GM23338 (cell line): ENCODE measurements at regions not wholly inside any gene's neighbourhood (a gene's known extent, or its start where the extent isn't known, plus 50 kb on each side); places are given as distances from the start of the nearest gene placed in this dataset.

Experiments used
- ATAC-seq: fragments of 200-7000 bp; cut with Tn5 transposase; 3 replicates; pipeline ENCODE4 v1.9.1; 2020
- DNase-seq: peaks from one replicate; pipeline ENCODE4 v3.0.0-alpha.2; 2015; ENCODE audit warnings: low spot score
- H2AFZ ChIP-seq: fragments of 200-600 bp; sonication (generic); 2 replicates; pipeline ENCODE4 v1.8.0; 2016; ENCODE audit warnings: antibody characterized with exemption, mild to moderate bottlenecking, moderate library complexity
- H3F3A ChIP-seq: fragments of 200-600 bp; sonication (generic); replicated peaks from 2 replicates; pipeline ENCODE4 v1.8.0; 2017; ENCODE audit warnings: antibody characterized with exemption, mixed run types, low read depth
- H3K27ac ChIP-seq: fragments of 200-600 bp; sonication (generic); 2 replicates; pipeline ENCODE4 v1.6.1; 2016; ENCODE audit warnings: low read depth
- H3K27me3 ChIP-seq: fragments of 200-600 bp; sonication (generic); 2 replicates; pipeline ENCODE4 v1.8.0; 2016; ENCODE audit warnings: mild to moderate bottlenecking, mixed run types, moderate library complexity; ENCODE audit not compliant: insufficient read depth
- H3K36me3 ChIP-seq: fragments of 200-600 bp; sonication (generic); 2 replicates; pipeline ENCODE4 v1.8.0; 2016; ENCODE audit warnings: mild to moderate bottlenecking; ENCODE audit not compliant: insufficient read depth
- H3K4me1 ChIP-seq: fragments of 200-600 bp; sonication (generic); 2 replicates; pipeline ENCODE4 v1.8.0; 2016; ENCODE audit warnings: mild to moderate bottlenecking, moderate library complexity; ENCODE audit not compliant: insufficient read depth
- H3K4me2 ChIP-seq: fragments of 200-600 bp; sonication (generic); 2 replicates; pipeline ENCODE4 v1.7.1; 2017; ENCODE audit warnings: mixed run types
- H3K4me3 ChIP-seq: fragments of 200-600 bp; sonication (generic); 2 replicates; pipeline ENCODE4 v1.6.1; 2016; ENCODE audit warnings: mixed run types
- H3K79me2 ChIP-seq: fragments of 200-600 bp; sonication (generic); replicated peaks from 2 replicates; pipeline ENCODE4 v1.8.0; 2017; ENCODE audit warnings: mild to moderate bottlenecking; ENCODE audit not compliant: insufficient read depth
- H3K9me2 ChIP-seq: fragments of 200-600 bp; sonication (generic); 2 replicates; pipeline ENCODE4 v1.8.0; 2017; ENCODE audit not compliant: insufficient read depth
- H4K20me1 ChIP-seq: fragments of 200-600 bp; sonication (generic); replicated peaks from 2 replicates; pipeline ENCODE4 v1.8.0; 2017; ENCODE audit warnings: mild to moderate bottlenecking; ENCODE audit not compliant: insufficient read depth
- H3K27ac Mint-ChIP-seq: 2 replicates; pipeline ENCODE4 v1.8.0; 2020; ENCODE audit warnings: inconsistent platforms, mild to moderate bottlenecking, moderate library complexity, mixed read lengths
- H3K27me3 Mint-ChIP-seq: 3 replicates; pipeline ENCODE4 v1.8.0; 2022; ENCODE audit warnings: low read depth, mild to moderate bottlenecking, moderate library complexity, mixed read lengths, inconsistent platforms; ENCODE audit not compliant: insufficient read depth, poor library complexity
- H3K36me3 Mint-ChIP-seq: 3 replicates; pipeline ENCODE4 v1.8.0; 2021; ENCODE audit warnings: low read depth, mild to moderate bottlenecking, inconsistent platforms, moderate library complexity, mixed read lengths
- H3K4me1 Mint-ChIP-seq: 3 replicates; pipeline ENCODE4 v1.8.0; 2020; ENCODE audit warnings: mild to moderate bottlenecking, inconsistent platforms, mixed read lengths
- H3K4me3 Mint-ChIP-seq: 3 replicates; pipeline ENCODE4 v1.8.0; 2021; ENCODE audit warnings: moderate library complexity, mild to moderate bottlenecking, inconsistent platforms, mixed read lengths
- H3K9me3 Mint-ChIP-seq: 3 replicates; pipeline ENCODE4 v1.8.0; 2020; ENCODE audit warnings: moderate library complexity, mild to moderate bottlenecking, inconsistent platforms, mixed read lengths
- CREB1 ChIP-seq: fragments of 250-450 bp; sonication (Bioruptor Pico); IDR thresholded peaks from 2 replicates; pipeline ENCODE4 v1.5.0; 2020; ENCODE audit warnings: low read depth, mild to moderate bottlenecking, moderate library complexity
- EZH2phosphoT487 ChIP-seq: fragments of 200-600 bp; sonication (generic); IDR thresholded peaks from one replicate; pipeline ENCODE4 v1.8.1; 2018; ENCODE audit warnings: antibody characterized with exemption; ENCODE audit not compliant: unreplicated experiment
- POLR2AphosphoS5 ChIP-seq: IDR thresholded peaks from 2 replicates; pipeline ENCODE4 v1.6.1; 2016; ENCODE audit warnings: antibody characterized with exemption, low read depth
- STAT1 ChIP-seq: IDR thresholded peaks from one replicate; pipeline ENCODE4 v1.6.1; 2016; ENCODE audit warnings: antibody characterized with exemption; ENCODE audit not compliant: unreplicated experiment
- ZNF114 ChIP-seq: fragments of 250-450 bp; sonication (Bioruptor Pico); IDR thresholded peaks from 2 replicates; pipeline ENCODE4 v1.5.0; 2020; ENCODE audit warnings: mild to moderate bottlenecking, moderate library complexity
- ZNF331 ChIP-seq: fragments of 250-450 bp; sonication (Bioruptor Pico); IDR thresholded peaks from 2 replicates; pipeline ENCODE4 v1.5.0; 2020; ENCODE audit warnings: low read depth, mild to moderate bottlenecking, moderate library complexity
- TF ChIP-seq, protein P1 (sequence below): fragments of 250-450 bp; sonication (Bioruptor Pico); IDR thresholded peaks from 2 replicates; pipeline ENCODE4 v1.5.0; 2020; ENCODE audit warnings: mild to moderate bottlenecking, moderate library complexity
- TF ChIP-seq, protein P2 (sequence below): IDR thresholded peaks from 2 replicates; pipeline ENCODE4 v1.6.1; 2016; ENCODE audit warnings: antibody characterized with exemption

DNA sequence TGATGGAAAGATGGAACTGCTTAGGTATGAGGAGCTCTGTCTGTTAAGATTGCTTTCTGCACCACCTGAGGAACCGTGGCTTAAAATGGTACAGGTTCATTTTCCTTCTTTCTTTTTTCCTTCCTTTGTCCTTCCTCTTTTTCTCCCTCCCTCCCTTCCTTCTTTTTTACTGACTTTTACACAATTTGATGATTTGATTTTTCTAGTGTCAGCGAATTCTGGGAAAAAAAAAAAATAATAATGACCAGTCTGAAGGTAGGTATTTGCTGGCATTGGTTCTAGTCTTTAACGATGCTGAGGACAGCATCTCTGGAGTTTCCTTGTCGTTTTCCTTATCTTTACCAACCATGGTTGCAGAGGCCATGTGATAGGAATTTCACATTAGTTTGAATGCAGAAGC is 613.5 kb downstream of the EDEM1 start:
- Histone ChIP-seq H3K27me3 (no peaks in the 10 kb centered on the region), H3K4me3 (no peak overlapping the region), H3K4me1 (no peaks in the 10 kb centered on the region), H3K79me2 (no peaks in the 10 kb centered on the region), H3K9me2 (no peaks in the 10 kb centered on the region), H3K36me3 (no peaks in the 10 kb centered on the region; the same call in 1 of the 2 replicates), H3K4me2 (no peak overlapping the region), H3F3A (no peaks in the 10 kb centered on the region), H2AFZ (no peak overlapping the region), H4K20me1 (no peaks in the 10 kb centered on the region), H3K27ac (no peak overlapping the region)
- Mint-ChIP-seq H3K27me3 (no peaks in the 10 kb centered on the region), H3K4me3 (no peak overlapping the region), H3K4me1 (no peaks in the 10 kb centered on the region), H3K36me3 (no peaks in the 10 kb centered on the region; the same call in 2 of the 3 replicates), H3K9me3 (peaks cover 70% of the 10 kb centered on the region), H3K27ac (no peak overlapping the region)
- ATAC-seq: no peak
- DNase-seq: no peak
- TF ChIP-seq, protein P1, sequence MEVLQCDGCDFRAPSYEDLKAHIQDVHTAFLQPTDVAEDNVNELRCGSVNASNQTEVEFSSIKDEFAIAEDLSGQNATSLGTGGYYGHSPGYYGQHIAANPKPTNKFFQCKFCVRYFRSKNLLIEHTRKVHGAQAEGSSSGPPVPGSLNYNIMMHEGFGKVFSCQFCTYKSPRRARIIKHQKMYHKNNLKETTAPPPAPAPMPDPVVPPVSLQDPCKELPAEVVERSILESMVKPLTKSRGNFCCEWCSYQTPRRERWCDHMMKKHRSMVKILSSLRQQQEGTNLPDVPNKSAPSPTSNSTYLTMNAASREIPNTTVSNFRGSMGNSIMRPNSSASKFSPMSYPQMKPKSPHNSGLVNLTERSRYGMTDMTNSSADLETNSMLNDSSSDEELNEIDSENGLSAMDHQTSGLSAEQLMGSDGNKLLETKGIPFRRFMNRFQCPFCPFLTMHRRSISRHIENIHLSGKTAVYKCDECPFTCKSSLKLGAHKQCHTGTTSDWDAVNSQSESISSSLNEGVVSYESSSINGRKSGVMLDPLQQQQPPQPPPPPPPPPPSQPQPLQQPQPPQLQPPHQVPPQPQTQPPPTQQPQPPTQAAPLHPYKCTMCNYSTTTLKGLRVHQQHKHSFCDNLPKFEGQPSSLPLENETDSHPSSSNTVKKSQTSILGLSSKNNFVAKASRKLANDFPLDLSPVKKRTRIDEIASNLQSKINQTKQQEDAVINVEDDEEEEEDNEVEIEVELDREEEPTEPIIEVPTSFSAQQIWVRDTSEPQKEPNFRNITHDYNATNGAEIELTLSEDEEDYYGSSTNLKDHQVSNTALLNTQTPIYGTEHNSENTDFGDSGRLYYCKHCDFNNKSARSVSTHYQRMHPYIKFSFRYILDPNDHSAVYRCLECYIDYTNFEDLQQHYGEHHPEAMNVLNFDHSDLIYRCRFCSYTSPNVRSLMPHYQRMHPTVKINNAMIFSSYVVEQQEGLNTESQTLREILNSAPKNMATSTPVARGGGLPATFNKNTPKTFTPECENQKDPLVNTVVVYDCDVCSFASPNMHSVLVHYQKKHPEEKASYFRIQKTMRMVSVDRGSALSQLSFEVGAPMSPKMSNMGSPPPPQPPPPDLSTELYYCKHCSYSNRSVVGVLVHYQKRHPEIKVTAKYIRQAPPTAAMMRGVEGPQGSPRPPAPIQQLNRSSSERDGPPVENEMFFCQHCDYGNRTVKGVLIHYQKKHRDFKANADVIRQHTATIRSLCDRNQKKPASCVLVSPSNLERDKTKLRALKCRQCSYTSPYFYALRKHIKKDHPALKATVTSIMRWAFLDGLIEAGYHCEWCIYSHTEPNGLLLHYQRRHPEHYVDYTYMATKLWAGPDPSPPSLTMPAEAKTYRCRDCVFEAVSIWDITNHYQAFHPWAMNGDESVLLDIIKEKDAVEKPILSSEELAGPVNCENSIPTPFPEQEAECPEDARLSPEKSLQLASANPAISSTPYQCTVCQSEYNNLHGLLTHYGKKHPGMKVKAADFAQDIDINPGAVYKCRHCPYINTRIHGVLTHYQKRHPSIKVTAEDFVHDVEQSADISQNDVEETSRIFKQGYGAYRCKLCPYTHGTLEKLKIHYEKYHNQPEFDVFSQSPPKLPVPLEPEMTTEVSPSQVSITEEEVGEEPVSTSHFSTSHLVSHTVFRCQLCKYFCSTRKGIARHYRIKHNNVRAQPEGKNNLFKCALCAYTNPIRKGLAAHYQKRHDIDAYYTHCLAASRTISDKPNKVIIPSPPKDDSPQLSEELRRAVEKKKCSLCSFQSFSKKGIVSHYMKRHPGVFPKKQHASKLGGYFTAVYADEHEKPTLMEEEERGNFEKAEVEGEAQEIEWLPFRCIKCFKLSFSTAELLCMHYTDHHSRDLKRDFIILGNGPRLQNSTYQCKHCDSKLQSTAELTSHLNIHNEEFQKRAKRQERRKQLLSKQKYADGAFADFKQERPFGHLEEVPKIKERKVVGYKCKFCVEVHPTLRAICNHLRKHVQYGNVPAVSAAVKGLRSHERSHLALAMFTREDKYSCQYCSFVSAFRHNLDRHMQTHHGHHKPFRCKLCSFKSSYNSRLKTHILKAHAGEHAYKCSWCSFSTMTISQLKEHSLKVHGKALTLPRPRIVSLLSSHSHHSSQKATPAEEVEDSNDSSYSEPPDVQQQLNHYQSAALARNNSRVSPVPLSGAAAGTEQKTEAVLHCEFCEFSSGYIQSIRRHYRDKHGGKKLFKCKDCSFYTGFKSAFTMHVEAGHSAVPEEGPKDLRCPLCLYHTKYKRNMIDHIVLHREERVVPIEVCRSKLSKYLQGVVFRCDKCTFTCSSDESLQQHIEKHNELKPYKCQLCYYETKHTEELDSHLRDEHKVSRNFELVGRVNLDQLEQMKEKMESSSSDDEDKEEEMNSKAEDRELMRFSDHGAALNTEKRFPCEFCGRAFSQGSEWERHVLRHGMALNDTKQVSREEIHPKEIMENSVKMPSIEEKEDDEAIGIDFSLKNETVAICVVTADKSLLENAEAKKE (CRISPR knock-in tag): no peak
- no peak for TF ChIP-seq ZNF114 (CRISPR knock-in tag)
- TF ChIP-seq POLR2AphosphoS5: no peak
- TF ChIP-seq, protein P2, sequence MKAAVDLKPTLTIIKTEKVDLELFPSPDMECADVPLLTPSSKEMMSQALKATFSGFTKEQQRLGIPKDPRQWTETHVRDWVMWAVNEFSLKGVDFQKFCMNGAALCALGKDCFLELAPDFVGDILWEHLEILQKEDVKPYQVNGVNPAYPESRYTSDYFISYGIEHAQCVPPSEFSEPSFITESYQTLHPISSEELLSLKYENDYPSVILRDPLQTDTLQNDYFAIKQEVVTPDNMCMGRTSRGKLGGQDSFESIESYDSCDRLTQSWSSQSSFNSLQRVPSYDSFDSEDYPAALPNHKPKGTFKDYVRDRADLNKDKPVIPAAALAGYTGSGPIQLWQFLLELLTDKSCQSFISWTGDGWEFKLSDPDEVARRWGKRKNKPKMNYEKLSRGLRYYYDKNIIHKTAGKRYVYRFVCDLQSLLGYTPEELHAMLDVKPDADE: no peak
- no peak for TF ChIP-seq STAT1
- no peak for TF ChIP-seq ZNF331
- no peak for TF ChIP-seq EZH2phosphoT487
- TF ChIP-seq CREB1 (CRISPR knock-in tag): no peak
